KMS-11 (cell line): ENCODE measurements at regions not wholly inside any gene's neighbourhood (a gene's known extent, or its start where the extent isn't known, plus 50 kb on each side); places are given as distances from the start of the nearest gene placed in this dataset.
"Not testable (repeated sequence)": the region's sequence is repeated elsewhere in the genome, so short reads cannot be mapped to it uniquely, and the experiment has no call there.

Experiments
- H2AFZ ChIP-seq: fragments of 200-600 bp; sonication (generic); 2 replicates; pipeline ENCODE4 v1.6.1; 2016; ENCODE audit warnings: antibody characterized with exemption, mixed run types, low read depth
- H3K27ac ChIP-seq: fragments of 200-600 bp; sonication (generic); 2 replicates; pipeline ENCODE4 v1.6.1; 2016; ENCODE audit warnings: mild to moderate bottlenecking, mixed run types
- H3K27me3 ChIP-seq: fragments of 200-600 bp; sonication (generic); 2 replicates; pipeline ENCODE4 v1.6.1; 2017; ENCODE audit warnings: mild to moderate bottlenecking, low read depth, mixed run types, moderate library complexity; ENCODE audit not compliant: insufficient read depth
- H3K36me3 ChIP-seq: fragments of 200-600 bp; sonication (generic); 2 replicates; pipeline ENCODE4 v1.6.1; 2017; ENCODE audit warnings: mild to moderate bottlenecking, mixed run types; ENCODE audit not compliant: insufficient read depth
- H3K4me1 ChIP-seq: fragments of 200-600 bp; sonication (generic); 2 replicates; pipeline ENCODE4 v1.6.1; 2016; ENCODE audit warnings: mild to moderate bottlenecking, low read depth, mixed run types; ENCODE audit not compliant: poor library complexity, severe bottlenecking
- H3K4me2 ChIP-seq: fragments of 200-600 bp; sonication (generic); 2 replicates; pipeline ENCODE4 v1.7.0; 2016; ENCODE audit warnings: mild to moderate bottlenecking, mixed run types
- H3K4me3 ChIP-seq: fragments of 200-600 bp; sonication (generic); IDR thresholded peaks from 2 replicates; pipeline ENCODE4 v1.6.1; 2017; ENCODE audit warnings: low read depth, low read length, mixed read lengths; ENCODE audit not compliant: insufficient read depth
- H3K79me2 ChIP-seq: fragments of 200-600 bp; sonication (generic); 2 replicates; pipeline ENCODE4 v1.6.1; 2016; ENCODE audit warnings: low read depth, mixed run types; ENCODE audit not compliant: insufficient read depth
- H3K9ac ChIP-seq: fragments of 200-600 bp; sonication (generic); 2 replicates; pipeline ENCODE4 v1.6.1; 2016; ENCODE audit warnings: mild to moderate bottlenecking, mixed run types
- H4K20me1 ChIP-seq: fragments of 200-600 bp; sonication (generic); 2 replicates; pipeline ENCODE4 v1.6.1; 2016; ENCODE audit warnings: mild to moderate bottlenecking, mixed run types; ENCODE audit not compliant: insufficient read depth
- TF ChIP-seq, protein P1 (sequence below): fragments of 200-600 bp; sonication (generic); conservative IDR thresholded peaks from 2 replicates; pipeline ENCODE4 v1.6.1; 2017; ENCODE audit warnings: low read depth, mild to moderate bottlenecking, antibody characterized with exemption, low read length, moderate library complexity, mixed read lengths

DNA sequence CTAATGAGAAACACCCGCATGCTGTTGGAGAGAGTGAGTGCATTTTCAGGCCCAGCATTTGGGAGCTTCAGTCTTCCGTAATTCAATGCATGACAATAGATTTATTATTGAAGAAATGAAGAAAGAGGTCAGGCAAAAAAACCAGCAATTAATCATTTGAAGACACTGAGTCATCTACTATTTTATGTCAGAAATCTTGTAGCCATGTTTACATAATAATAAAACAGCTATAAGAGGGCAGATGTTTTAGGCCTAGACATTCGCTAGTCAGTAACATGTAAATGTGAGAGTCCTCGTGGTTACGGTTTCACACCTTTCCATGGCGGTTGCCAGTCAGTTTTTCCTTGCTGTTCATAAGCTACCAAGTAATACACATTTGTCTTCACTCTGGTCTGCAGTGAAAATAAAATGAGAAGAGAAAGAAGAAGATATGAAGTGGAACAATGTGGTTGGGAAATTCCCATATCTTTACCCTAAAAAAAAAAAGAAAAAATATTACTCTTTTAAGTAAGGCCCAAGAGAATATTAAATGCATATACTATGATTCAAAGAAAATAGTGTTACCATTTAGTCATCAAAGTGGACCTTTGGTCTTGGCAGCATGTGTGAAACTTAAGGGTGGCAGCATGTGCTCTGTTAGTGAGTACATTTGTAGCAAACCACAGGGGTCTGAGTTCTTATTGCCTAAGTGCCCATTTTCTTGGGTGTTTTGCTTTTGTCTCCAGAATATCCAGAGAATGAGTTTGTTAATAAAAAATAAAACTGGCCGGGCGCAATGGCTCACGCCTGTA, 140.5 kb upstream of the TBL1XR1 start:
- Histone ChIP-seq H3K79me2 (no peaks in the 10 kb centered on the region), H2AFZ (no peak overlapping the region), H3K27ac (peak overlapping the region; percentile 14; the same call in 1 of the 2 replicates), H3K9ac (no peak overlapping the region), H3K36me3 (no peaks in the 10 kb centered on the region), H3K4me1 (peaks cover 55% of the 10 kb centered on the region), H3K27me3 (no peaks in the 10 kb centered on the region), H3K4me2 (peak overlapping the region; percentile 26), H4K20me1 (no peaks in the 10 kb centered on the region), H3K4me3 (no peak overlapping the region)
- TF ChIP-seq, protein P1, sequence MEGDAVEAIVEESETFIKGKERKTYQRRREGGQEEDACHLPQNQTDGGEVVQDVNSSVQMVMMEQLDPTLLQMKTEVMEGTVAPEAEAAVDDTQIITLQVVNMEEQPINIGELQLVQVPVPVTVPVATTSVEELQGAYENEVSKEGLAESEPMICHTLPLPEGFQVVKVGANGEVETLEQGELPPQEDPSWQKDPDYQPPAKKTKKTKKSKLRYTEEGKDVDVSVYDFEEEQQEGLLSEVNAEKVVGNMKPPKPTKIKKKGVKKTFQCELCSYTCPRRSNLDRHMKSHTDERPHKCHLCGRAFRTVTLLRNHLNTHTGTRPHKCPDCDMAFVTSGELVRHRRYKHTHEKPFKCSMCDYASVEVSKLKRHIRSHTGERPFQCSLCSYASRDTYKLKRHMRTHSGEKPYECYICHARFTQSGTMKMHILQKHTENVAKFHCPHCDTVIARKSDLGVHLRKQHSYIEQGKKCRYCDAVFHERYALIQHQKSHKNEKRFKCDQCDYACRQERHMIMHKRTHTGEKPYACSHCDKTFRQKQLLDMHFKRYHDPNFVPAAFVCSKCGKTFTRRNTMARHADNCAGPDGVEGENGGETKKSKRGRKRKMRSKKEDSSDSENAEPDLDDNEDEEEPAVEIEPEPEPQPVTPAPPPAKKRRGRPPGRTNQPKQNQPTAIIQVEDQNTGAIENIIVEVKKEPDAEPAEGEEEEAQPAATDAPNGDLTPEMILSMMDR: no peak

DNA sequence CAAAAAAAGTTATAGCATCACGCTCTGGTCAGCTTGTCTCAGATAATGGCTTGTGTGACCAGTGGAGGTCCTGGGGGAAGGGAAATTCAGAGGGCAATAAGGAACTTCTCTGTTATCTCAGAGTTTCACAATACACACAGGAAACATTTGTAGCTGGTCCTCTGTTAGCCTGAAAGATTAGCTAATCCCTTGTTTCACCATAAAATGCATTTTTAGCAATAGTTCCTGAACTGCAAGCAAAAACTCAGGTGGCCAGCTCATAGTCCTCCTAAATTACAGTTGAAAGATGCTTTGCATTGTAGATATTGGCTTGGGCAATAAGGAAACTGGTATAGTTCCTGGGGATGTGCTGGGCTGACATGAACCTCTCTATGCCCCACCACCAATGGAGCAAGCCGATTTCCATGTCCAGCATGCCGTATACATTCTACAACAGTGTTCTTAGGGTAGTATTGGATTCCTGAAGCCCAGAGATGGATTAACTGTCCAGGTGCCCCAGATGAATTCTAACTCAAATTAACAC, 141.5 kb upstream of the TBL1XR1 start:
- no peaks in the 10 kb centered on the region for H3K36me3 ChIP-seq
- H3K79me2 ChIP-seq: no peaks in the 10 kb centered on the region
- H2AFZ ChIP-seq: no peak overlapping the region
- H3K27ac ChIP-seq: no peak overlapping the region
- H3K4me2 ChIP-seq: peak overlapping the region; percentile 6; the same call in 1 of the 2 replicates
- no peak overlapping the region for H3K4me3 ChIP-seq
- no peaks in the 10 kb centered on the region for H3K27me3 ChIP-seq
- TF ChIP-seq, protein P1: no peak
- H3K9ac ChIP-seq: no peak overlapping the region
- H4K20me1 ChIP-seq: no peaks in the 10 kb centered on the region
- peaks cover 45% of the 10 kb centered on the region for H3K4me1 ChIP-seq

DNA sequence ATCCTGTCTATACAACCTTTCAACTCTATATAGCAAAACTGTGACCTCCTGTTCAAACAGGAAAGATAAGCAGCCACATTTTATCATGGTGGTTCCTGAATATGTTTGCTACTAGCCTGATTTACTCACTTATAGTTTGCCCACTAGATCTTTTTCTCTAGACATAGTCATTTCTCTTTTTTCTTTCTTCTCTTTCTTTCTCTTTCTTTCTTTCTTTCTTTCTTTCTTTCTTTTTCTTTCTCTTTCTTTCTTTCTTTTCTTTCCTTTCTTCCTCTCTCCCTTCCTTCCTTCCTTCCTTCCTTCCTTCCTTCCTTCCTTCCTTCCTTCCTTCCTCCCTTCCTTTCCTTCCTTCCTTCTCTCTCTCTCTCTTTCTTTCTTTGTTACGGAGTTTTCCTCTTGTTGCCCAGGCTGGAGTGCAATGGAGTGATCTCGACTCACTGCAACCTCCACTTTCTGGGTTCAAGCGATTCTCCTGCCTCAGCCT, 142.0 kb upstream of the TBL1XR1 start:
- not testable (repeated sequence) for H3K4me3 ChIP-seq, H2AFZ ChIP-seq, H3K27ac ChIP-seq, H3K9ac ChIP-seq, H3K79me2 ChIP-seq, H4K20me1 ChIP-seq, H3K4me2 ChIP-seq, H3K36me3 ChIP-seq, H3K27me3 ChIP-seq
- H3K4me1 ChIP-seq: peaks cover 40% of the 10 kb centered on the region

DNA sequence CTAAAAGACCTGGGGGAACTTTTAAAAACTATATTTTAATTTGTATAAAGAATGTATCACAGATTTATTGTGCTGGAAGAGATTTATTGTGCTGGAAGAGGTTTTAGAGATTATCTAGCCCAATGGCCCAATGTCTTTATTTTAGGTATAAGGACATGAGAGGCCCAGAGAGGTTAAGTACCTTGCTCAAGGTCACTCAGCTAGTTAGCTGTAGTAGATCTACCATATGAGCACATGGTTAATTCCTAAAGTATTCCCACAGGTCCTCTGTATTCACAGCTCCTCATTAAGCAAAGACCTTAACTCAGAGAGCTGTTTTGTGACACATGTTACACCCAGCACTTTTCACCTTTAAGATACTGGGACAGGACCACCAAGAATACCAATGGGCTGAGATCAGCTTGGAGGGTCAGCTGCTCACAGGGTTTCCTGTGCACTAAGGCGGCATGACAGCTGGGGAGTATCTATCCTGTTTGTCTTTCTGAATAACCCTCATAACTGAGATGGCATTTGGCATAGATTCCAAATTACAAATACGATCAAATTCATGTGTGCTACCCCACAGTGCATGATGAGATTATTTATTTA, 143.1 kb upstream of the TBL1XR1 start:
- TF ChIP-seq, protein P1: no peak
- H3K9ac ChIP-seq: no peak overlapping the region
- H2AFZ ChIP-seq: no peak overlapping the region

More for the DNA sequence above, 143.1 kb upstream of the TBL1XR1 start:
- H3K4me2 ChIP-seq: no peak overlapping the region
- H3K79me2 ChIP-seq: no peaks in the 10 kb centered on the region
- H3K4me1 ChIP-seq: peaks cover 33% of the 10 kb centered on the region
- no peak overlapping the region for H3K27ac ChIP-seq
- H3K36me3 ChIP-seq: no peaks in the 10 kb centered on the region
- H3K27me3 ChIP-seq: no peaks in the 10 kb centered on the region
- H4K20me1 ChIP-seq: no peaks in the 10 kb centered on the region
- no peak overlapping the region for H3K4me3 ChIP-seq
